ENCODE measurements at regions not wholly inside any gene's neighbourhood (a gene's known extent, or its start where the extent isn't known, plus 50 kb on each side); places are given as distances from the start of the nearest gene placed in this dataset.

GRCh38 chr5:120098902-120099535 lies 365.1 kb upstream of the PRR16 start:
- Mint-ChIP-seq H3K27me3 (ENCODE audit: low read depth) (no peaks in the 10 kb centered on the region), H3K36me3 (ENCODE audit: low read depth) (no peaks in the 10 kb centered on the region), H3K9me3 (no peaks in the 10 kb centered on the region), H3K4me1 (no peaks in the 10 kb centered on the region), H3K4me3 (no peak overlapping the region), H3K27ac (ENCODE audit: unreplicated experiment) (no peak overlapping the region)
- no peak for TF ChIP-seq CTCF (conservative IDR thresholded peaks at IDR 0.05)
- DNase-seq (ENCODE audit: low read depth, low spot score), result no peak

GRCh38 chr5:120101771-120102170 lies 362.3 kb upstream of the PRR16 start:
- H3K36me3 Mint-ChIP-seq (ENCODE audit: low read depth), result no peaks in the 10 kb centered on the region
- DNase-seq (ENCODE audit: low read depth, low spot score), result no peak
- H3K4me1 Mint-ChIP-seq, result no peaks in the 10 kb centered on the region
- no peaks in the 10 kb centered on the region for H3K9me3 Mint-ChIP-seq
- no peaks in the 10 kb centered on the region for H3K27me3 Mint-ChIP-seq (ENCODE audit: low read depth)
- H3K27ac Mint-ChIP-seq (ENCODE audit: unreplicated experiment), result no peak overlapping the region
- no peak overlapping the region for H3K4me3 Mint-ChIP-seq
- TF ChIP-seq CTCF (conservative IDR thresholded peaks at IDR 0.05), result no peak

GRCh38 chr5:120103495-120103894 lies 360.6 kb upstream of the PRR16 start:
- no peaks in the 10 kb centered on the region for H3K4me1 Mint-ChIP-seq
- no peaks in the 10 kb centered on the region for H3K27me3 Mint-ChIP-seq (ENCODE audit: low read depth)
- no peak overlapping the region for H3K4me3 Mint-ChIP-seq
- H3K36me3 Mint-ChIP-seq (ENCODE audit: low read depth), result no peaks in the 10 kb centered on the region
- H3K27ac Mint-ChIP-seq (ENCODE audit: unreplicated experiment), result no peak overlapping the region
- DNase-seq (ENCODE audit: low read depth, low spot score), result no peak
- no peak for TF ChIP-seq CTCF (conservative IDR thresholded peaks at IDR 0.05)
- H3K9me3 Mint-ChIP-seq, result no peaks in the 10 kb centered on the region

GRCh38 chr5:120106912-120107525 lies 357.1 kb upstream of the PRR16 start:
- Mint-ChIP-seq H3K9me3 (no peaks in the 10 kb centered on the region), H3K27me3 (ENCODE audit: low read depth) (no peaks in the 10 kb centered on the region), H3K4me1 (no peaks in the 10 kb centered on the region), H3K4me3 (no peak overlapping the region), H3K36me3 (ENCODE audit: low read depth) (no peaks in the 10 kb centered on the region), H3K27ac (ENCODE audit: unreplicated experiment) (no peak overlapping the region)
- TF ChIP-seq CTCF (conservative IDR thresholded peaks at IDR 0.05), result no peak
- DNase-seq (ENCODE audit: low read depth, low spot score), result no peak

GRCh38 chr5:120108586-120109248 lies 355.4 kb upstream of the PRR16 start:
- no peaks in the 10 kb centered on the region for H3K27me3 Mint-ChIP-seq (ENCODE audit: low read depth)
- no peak overlapping the region for H3K27ac Mint-ChIP-seq (ENCODE audit: unreplicated experiment)
- no peak overlapping the region for H3K4me3 Mint-ChIP-seq
- DNase-seq (ENCODE audit: low read depth, low spot score), result no peak
- no peaks in the 10 kb centered on the region for H3K36me3 Mint-ChIP-seq (ENCODE audit: low read depth)
- no peaks in the 10 kb centered on the region for H3K4me1 Mint-ChIP-seq
- H3K9me3 Mint-ChIP-seq, result no peaks in the 10 kb centered on the region
- no peak for TF ChIP-seq CTCF (conservative IDR thresholded peaks at IDR 0.05)
